A673 (cell line): ENCODE measurements at regions not wholly inside any gene's neighbourhood (a gene's known extent, or its start where the extent isn't known, plus 50 kb on each side); places are given as distances from the start of the nearest gene placed in this dataset.
A peak's percentile ranks its signal among the peaks of the same experiment; 100 is the strongest.

ENCODE experiments used
- EZH2 ChIP-seq: fragments of 200-600 bp; sonication (generic); IDR thresholded peaks from 2 replicates; pipeline ENCODE4 v1.6.1; 2017; ENCODE audit warnings: borderline replicate concordance, low read depth, mild to moderate bottlenecking, mixed read lengths, antibody characterized with exemption, low read length; ENCODE audit not compliant: poor library complexity, severe bottlenecking
- TF ChIP-seq, protein P1 (sequence below): fragments of 300-800, 200-600 bp; sonication (generic); conservative IDR thresholded peaks from 2 replicates; pipeline ENCODE4 v1.5.1; 2017; ENCODE audit warnings: low read depth, mild to moderate bottlenecking, antibody characterized with exemption, low read length, moderate library complexity, mixed read lengths

DNA sequence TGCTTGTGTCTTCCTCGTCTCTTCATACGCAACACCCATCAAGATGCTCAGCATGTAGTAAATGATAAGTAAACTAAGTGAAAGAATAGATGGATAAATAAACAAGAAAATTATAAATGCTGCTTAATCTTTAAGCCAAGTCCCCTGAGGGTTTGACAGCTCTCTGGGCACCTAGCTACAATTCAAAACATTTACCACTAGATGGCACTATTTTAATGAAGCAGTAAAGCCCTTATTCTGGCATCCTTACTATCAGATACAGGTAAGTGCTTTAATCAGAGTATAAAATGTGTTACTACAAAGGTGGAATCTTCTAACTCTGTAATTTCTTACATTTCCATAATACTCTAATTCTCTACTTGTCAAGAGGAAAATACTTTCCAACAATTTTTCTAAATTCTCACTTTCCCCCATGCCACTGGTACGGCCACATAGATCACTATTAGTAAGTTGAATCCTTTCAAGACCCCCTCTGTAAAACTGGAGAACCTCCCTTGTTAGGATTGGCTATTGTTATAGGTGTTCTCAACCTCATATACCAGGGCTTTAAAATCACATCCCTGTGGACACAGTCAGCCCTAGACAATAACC, 137.8 kb downstream of the BARHL2 start:
- TF ChIP-seq, protein P1, sequence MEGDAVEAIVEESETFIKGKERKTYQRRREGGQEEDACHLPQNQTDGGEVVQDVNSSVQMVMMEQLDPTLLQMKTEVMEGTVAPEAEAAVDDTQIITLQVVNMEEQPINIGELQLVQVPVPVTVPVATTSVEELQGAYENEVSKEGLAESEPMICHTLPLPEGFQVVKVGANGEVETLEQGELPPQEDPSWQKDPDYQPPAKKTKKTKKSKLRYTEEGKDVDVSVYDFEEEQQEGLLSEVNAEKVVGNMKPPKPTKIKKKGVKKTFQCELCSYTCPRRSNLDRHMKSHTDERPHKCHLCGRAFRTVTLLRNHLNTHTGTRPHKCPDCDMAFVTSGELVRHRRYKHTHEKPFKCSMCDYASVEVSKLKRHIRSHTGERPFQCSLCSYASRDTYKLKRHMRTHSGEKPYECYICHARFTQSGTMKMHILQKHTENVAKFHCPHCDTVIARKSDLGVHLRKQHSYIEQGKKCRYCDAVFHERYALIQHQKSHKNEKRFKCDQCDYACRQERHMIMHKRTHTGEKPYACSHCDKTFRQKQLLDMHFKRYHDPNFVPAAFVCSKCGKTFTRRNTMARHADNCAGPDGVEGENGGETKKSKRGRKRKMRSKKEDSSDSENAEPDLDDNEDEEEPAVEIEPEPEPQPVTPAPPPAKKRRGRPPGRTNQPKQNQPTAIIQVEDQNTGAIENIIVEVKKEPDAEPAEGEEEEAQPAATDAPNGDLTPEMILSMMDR, result peak; percentile 83
- TF ChIP-seq EZH2, result no peak
